Forelimb muscle (tissue), 1 donor: ENCODE measurements at regions not wholly inside any gene's neighbourhood (a gene's known extent, or its start where the extent isn't known, plus 50 kb on each side); places are given as distances from the start of the nearest gene placed in this dataset.
A peak's percentile ranks its signal among the peaks of the same experiment; 100 is the strongest.
"Not testable (repeated sequence)": the region's sequence is repeated elsewhere in the genome, so short reads cannot be mapped to it uniquely, and the experiment has no call there.

Source experiments
- DNase-seq: peaks from one replicate; pipeline ENCODE4 v3.0.0-alpha.2; 2013; ENCODE audit warnings: low read depth

- DNase-seq = no peak
Observed at GRCh38 chr18:30929718-30930117, 112.8 kb downstream of the DSC3 start.

- no peak for DNase-seq
Observed at GRCh38 chr18:30929065-30929464, 113.5 kb downstream of the DSC3 start.

DNA sequence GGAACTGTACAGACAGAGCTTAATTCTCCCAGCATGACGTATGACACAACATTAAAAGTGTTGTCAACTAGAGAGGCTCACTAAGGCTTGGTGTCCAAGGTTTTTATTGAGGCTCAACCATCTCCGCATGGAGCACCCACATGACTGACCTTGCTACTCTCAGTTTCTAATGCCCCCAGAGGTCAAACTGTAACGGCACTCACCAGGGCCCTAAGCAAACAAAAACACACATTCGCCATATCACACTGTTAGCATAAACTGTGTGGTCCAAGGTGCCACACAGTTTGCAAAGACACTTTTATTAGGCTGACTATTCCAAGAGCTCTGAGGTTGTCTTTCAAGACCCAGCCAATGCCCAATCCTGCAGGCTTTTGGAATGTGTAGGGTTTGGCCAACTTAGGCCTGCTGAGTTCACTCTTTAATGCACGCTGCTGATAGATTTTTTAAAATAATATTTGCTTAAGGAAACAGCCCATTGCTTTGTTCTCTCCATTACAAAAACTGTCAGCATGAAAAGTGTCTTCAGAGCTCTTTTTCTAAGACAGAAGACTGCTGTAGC is 114.9 kb downstream of the DSC3 start:
- DNase-seq = no peak

DNA sequence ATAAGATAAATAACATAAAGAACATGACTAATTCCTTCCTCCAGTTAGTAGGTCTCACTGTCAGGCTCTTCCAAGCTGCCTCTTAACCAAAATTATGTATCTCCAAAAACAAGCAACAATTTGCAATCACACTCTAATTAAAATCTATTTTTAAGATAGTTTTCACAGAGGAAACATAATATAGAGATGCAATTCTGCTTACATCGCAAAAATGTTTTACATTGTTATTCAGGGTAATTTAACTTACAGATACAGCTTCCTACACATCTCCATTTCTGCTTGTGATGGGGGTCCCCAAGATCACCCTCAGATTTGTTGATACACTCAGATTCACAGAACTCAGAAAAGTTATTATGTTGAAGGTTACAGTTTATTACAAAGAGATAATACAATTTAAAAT is 115.5 kb downstream of the DSC3 start:
- DNase-seq = no peak

GRCh38 chr18:30925795-30926194 is 116.7 kb downstream of the DSC3 start:
- no peak for DNase-seq

DNA sequence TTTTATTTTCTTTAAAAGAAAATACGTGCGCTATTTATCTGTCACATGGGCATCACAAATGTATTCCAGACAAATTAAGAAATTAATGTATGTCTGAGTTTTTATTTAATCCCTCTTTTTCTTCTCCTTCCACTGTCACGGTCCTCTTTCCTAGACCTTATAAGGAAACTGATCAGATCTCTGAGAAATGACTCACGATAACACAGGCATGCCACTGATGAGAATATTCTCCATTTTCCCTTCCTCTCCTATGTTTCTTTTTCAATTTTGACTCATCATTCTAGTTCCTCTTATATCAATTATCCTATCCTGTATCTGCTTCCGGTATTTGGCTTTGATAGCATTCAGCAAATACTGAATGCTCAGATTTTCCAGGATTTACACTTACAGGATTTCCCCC is 121.8 kb downstream of the DSC3 start:
- no peak for DNase-seq

- DNase-seq = no peak
Observed at GRCh38 chr18:30920351-30920750, 122.2 kb downstream of the DSC3 start.

GRCh38 chr18:30917651-30918050 is 124.9 kb downstream of the DSC3 start:
- DNase-seq = no peak

DNA sequence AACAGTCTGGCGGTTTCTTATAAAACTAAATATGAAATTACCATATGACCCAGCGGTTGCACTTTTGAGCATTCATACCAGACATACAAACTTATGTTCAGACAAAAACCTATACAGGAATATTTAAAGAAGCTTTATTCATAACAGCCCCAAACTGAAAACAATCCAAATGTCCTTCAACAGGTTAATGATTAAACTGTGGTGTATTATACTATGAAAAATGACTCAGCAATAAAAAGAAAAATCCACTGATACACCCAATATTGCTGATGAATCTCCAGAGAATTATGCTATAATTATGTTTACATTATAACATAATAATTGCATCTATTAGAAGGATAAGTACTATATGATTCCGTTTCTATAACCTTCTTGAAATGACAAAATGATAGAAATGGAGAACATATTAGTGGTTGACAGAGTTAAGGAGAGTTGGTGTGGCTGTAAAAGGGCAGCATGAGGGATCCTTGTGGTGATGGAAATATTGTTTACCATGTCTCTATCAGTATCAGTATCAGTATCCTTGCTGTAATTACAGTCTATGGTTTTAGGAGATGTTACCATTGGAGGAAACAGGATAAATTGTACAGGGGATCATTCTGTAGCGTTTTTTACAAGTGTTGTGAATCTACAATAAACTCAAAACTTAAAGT is 127.1 kb downstream of the DSC3 start:
- DNase-seq = no peak

DNA sequence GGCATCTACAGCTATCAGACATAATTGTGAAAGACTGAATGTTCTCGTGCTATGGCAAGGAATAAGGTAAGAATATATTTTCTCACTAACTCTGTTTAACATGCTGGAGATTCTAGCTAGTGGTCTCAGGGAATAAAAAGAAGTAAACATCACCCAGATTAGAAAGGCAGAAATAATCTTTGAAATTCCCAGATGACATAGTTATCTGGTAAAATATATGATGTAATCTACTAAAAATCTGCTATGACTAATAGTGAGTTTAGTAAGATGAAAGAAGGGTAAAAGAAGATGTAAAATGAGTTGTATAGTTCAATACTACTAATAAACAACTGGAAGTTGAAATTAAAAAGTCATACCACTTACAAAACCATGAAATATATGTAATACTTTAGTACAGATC is 134.2 kb downstream of the DSC3 start:
- DNase-seq = no peak

- DNase-seq = no peak
Observed at GRCh38 chr18:30903566-30903965, 139.0 kb downstream of the DSC3 start.

DNA sequence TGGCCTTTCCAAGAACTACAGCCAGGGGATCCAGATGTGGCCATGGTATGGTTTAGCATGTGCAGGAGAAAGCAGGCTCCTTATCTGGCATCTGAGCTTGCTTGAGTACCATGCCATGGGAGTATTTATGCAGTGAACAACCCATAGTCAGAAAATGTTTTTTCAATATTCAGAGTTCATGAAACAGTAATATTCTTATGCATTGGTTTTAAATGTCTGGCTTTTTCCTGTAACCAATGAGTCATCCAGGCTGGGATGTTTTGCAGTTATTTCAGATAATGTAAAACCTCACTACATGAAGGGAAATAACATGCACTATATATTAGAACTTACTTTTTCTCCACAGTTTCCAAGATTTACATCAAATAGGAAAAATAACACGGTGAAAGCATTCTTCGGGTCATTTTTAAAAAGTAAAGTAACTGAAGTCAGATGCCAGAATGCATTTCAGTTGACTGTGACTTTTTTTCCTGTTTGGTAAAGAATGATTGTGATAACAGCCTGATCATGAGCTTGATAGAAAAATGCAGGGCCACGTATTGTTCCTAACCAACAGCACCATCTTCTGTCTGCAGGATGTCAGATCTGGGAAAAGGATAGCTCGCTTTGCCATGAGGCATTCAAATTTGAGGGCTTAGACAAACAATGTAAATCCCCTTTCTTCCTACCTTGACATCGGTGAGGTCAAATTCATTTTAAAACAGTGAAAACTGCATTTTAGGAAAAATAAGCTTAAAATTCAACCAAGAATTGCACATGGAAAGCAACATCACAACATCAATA is 152.8 kb downstream of the DSC3 start:
- DNase-seq = peak; percentile 4

- no peak for DNase-seq
Observed at GRCh38 chr18:30888344-30888743, 154.2 kb downstream of the DSC3 start.

DNA sequence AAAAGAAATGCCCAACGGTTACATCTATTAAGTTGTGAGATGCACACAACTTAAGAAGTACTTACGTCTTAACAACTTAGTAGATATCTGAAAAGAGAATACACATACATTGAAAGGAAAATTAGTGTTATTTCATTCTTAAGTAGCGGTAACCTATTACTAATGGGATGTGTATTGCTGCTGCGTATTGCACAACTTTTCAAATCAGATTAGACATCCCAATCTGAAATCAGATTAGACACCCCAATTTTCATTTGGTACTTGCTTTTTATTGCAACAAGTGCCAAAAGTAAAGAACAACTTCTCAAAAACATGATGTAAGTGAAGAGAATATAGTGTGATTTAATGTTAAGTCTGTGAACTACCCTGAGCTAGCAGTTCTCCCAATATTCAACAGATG is 155.5 kb downstream of the DSC3 start:
- no peak for DNase-seq

- DNase-seq = no peak
Observed at GRCh38 chr18:30870466-30870865, 172.1 kb downstream of the DSC3 start.

GRCh38 chr18:30862900-30863299 is 179.6 kb downstream of the DSC3 start:
- no peak for DNase-seq

GRCh38 chr18:30860741-30861140 is 181.8 kb downstream of the DSC3 start:
- no peak for DNase-seq

- DNase-seq = no peak
Observed at GRCh38 chr18:30859036-30859435, 183.5 kb downstream of the DSC3 start.

DNA sequence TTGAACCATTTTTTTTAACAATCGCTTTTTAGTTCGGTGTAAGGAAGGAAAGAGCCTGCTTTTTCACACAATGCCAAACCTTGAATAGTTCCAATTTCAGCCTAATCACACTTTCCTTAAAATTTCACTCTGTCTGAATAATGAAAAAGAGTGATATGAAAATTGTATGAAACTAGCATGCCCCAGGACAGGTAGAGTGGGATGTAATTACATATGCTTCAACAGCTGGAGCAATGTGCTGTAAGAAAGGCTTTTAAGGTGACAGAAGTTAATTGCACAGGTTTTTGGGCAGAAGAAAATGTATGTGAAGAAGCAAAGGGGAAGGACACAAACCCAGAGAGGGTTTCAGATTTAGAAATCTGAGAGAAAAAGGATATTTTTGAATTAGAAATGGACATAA is 184.0 kb downstream of the DSC3 start:
- no peak for DNase-seq

- DNase-seq = no peak
Observed at GRCh38 chr18:30855762-30856161, 186.8 kb downstream of the DSC3 start.

- DNase-seq = no peak
Observed at GRCh38 chr18:30852980-30853379, 189.6 kb downstream of the DSC3 start.

DNA sequence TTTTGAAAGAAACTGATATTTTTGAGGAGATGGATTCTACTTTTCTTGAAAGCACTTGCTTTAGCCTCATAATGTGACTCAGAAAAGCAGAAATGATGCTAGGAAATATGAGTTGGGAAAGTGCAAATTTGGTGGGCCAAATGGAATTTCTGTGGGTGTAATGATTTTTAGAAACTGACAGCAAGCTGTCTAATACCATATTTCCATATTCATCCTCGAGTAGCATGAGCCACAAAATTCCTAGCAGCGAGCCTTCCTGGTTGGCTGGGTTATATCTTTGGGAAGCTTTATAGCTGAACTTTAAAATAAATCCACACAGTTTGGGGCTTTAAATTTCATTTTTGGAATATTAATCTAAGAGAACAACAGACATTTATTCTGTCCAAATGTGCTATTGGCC is 190.0 kb downstream of the DSC3 start:
- DNase-seq = no peak

DNA sequence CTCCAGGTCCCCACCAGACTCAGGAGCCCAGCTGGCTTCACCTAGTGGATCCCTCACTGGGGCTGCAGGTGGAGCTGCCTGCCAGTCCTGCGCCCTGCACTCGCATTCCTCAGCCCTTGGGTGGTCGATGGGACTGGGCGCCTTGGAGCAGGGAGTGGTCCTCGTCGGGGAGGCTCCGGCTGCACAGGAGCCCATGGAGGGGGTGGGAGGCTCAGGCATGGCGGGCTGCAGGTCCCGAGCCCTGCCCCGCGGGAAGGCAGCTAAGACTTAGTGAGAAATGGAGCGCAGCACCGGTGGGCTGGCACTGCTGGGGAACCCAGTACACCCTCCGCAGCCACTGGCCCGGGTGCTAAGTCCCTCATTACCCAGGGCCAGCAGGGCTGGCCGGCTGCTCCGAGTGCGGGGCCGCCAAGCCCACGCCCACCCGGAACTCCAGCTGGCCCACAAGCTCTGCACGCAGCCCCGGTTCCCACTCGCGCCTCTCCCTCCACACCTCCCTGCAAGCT is 203.4 kb downstream of the DSC3 start:
- DNase-seq = not testable (repeated sequence)
